ENCODE measurements at regions not wholly inside any gene's neighbourhood (a gene's known extent, or its start where the extent isn't known, plus 50 kb on each side); places are given as distances from the start of the nearest gene placed in this dataset.

DNA sequence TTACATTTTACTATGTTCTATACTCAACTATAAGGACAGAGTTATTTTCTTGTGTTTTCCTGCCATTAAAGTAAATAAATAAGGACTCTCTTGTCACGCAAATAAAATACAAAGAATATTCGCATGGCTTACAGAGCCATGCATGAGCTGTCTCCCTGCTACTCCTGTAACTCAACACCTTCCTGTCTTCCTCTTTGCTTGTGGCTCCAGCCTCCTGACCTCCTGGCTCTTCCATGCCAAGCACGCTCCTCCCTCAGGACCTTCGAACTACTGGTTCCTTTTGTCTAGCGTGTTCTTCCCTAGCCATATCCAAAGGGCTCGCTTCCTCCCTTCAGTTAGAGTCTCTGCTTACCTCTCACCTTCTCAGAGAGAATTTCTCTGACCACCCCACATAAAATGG is 124.3 kb upstream of the TMC3 start:
- H3K9me3 ChIP-seq (replicated peaks; ENCODE audit: control insufficient read depth, insufficient read depth, low read length), result no peaks in the 10 kb centered on the region
- H2AFZ ChIP-seq (ENCODE audit: low read depth, low read length), result no peak overlapping the region
- no peaks in the 10 kb centered on the region for H3K36me3 ChIP-seq (ENCODE audit: control insufficient read depth in 2 of 2, extremely low read depth in 1 of 2, insufficient read depth in 2 of 2, low read length in 2 of 2)
- dilution Hi-C loops (cut with MboI; ENCODE audit: extremely low pct_ligation_motif_present, low sequenced_read_pairs), result no loop called here
- H3K27ac ChIP-seq (ENCODE audit: insufficient read depth, low read depth, low read length), result no peak overlapping the region
- no peak overlapping the region for H3K9ac ChIP-seq (replicated peaks; ENCODE audit: extremely low read depth, insufficient read depth, low read length)
- FAIRE-seq (no peak), DNase-seq (ENCODE audit: low read depth, low spot score) (no peak)
- no peaks in the 10 kb centered on the region for H4K20me1 ChIP-seq (replicated peaks; ENCODE audit: control insufficient read depth, extremely low read depth, insufficient read depth, low read length)
- H3K4me3 ChIP-seq (replicated peaks in 1 of 3; ENCODE audit: insufficient read depth in 1 of 3, low read depth in 1 of 3, low read length in 3 of 3), result no peak overlapping the region
- peaks cover 3% of the 10 kb centered on the region for H3K4me1 ChIP-seq (ENCODE audit: control insufficient read depth, extremely low read depth, insufficient read depth, low read length)
- ChIA-PET POLR2A (no interaction called here), CTCF (no interaction called here)
- TF ChIP-seq FOS (IDR thresholded peaks at IDR 0.05; ENCODE audit: borderline replicate concordance, insufficient read depth, low read length) (no peak), EZH2 (IDR thresholded peaks at IDR 0.05; ENCODE audit: borderline replicate concordance, low read depth, low read length, severe bottlenecking) (no peak), MAX (IDR thresholded peaks at IDR 0.05; ENCODE audit: insufficient read depth, insufficient read length) (no peak), MYC (IDR thresholded peaks at IDR 0.05; ENCODE audit: low read depth, low read length) (no peak), GATA2 (IDR thresholded peaks at IDR 0.05; ENCODE audit: insufficient read depth, insufficient read length, low read depth, low read length) (no peak), JUN (IDR thresholded peaks at IDR 0.05; ENCODE audit: borderline replicate concordance, insufficient read depth, insufficient read length, low read depth) (no peak), CTCF (IDR thresholded peaks at IDR 0.05; ENCODE audit: extremely low read depth in 1 of 2, insufficient read depth in 1 of 2, low read depth in 1 of 2, low read length in 2 of 2) (no peak), POLR2A (IDR thresholded peaks at IDR 0.05; ENCODE audit: low read depth, low read length) (no peak), POLR2AphosphoS5 (IDR thresholded peaks at IDR 0.05; ENCODE audit: insufficient read depth, low read depth, low read length) (no peak)
- no peaks in the 10 kb centered on the region for H3K79me2 ChIP-seq (ENCODE audit: control insufficient read depth, insufficient read depth, low read length)
- H3K4me2 ChIP-seq (ENCODE audit: insufficient read depth, low read length), result no peak overlapping the region
- no TSS peak for BruUV-seq (replicated peaks)
- H3K27me3 ChIP-seq (ENCODE audit: control insufficient read depth in 2 of 2, insufficient read depth in 2 of 2, low read length in 2 of 2), result peaks cover 0 to 4% of the 10 kb centered on the region in 2 experiments
- intact Hi-C loops (cut with micrococcal nuclease), result no loop called here
- H3K9me1 ChIP-seq (replicated peaks; ENCODE audit: control insufficient read depth, extremely low read depth, insufficient read depth, low read length), result no peaks in the 10 kb centered on the region
